ENCODE measurements at regions not wholly inside any gene's neighbourhood (a gene's known extent, or its start where the extent isn't known, plus 50 kb on each side); places are given as distances from the start of the nearest gene placed in this dataset.
"Not testable (repeated sequence)": the region's sequence is repeated elsewhere in the genome, so short reads cannot be mapped to it uniquely, and the experiment has no call there.

GRCh38 chr9:119873877-119874276, 504.6 kb upstream of the BRINP1 start:
- H3K27ac ChIP-seq, result no peak overlapping the region
- TF ChIP-seq ZFX (IDR thresholded peaks at IDR 0.05), result no peak
- TF ChIP-seq, protein P1, sequence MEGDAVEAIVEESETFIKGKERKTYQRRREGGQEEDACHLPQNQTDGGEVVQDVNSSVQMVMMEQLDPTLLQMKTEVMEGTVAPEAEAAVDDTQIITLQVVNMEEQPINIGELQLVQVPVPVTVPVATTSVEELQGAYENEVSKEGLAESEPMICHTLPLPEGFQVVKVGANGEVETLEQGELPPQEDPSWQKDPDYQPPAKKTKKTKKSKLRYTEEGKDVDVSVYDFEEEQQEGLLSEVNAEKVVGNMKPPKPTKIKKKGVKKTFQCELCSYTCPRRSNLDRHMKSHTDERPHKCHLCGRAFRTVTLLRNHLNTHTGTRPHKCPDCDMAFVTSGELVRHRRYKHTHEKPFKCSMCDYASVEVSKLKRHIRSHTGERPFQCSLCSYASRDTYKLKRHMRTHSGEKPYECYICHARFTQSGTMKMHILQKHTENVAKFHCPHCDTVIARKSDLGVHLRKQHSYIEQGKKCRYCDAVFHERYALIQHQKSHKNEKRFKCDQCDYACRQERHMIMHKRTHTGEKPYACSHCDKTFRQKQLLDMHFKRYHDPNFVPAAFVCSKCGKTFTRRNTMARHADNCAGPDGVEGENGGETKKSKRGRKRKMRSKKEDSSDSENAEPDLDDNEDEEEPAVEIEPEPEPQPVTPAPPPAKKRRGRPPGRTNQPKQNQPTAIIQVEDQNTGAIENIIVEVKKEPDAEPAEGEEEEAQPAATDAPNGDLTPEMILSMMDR (conservative IDR thresholded peaks at IDR 0.05), result no peak

DNA sequence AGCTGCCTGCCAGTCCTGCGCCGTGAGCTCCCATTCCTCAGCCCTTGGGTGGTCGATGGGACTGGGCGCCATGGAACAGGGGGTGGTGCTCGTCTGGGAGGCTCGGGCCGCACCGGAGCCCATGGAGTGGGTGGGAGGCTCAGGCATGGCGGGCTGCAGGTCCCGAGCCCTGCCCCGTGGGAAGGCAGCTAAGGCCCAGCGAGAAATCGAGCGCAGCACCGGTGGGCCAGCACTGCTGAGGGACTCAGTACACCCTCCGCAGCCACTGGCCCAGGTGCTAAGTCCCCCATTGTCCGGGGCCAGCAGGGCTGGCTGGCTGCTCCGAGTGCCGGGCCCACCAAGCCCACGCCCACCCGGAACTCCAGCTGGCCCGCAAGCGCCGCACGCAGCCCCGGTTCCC, 501.0 kb upstream of the BRINP1 start:
- not testable (repeated sequence) for H3K27ac ChIP-seq

- TF ChIP-seq ZFX (IDR thresholded peaks at IDR 0.05), result no peak
- TF ChIP-seq, protein P1 (conservative IDR thresholded peaks at IDR 0.05), result no peak
- H3K27ac ChIP-seq, result peak overlapping the region; percentile 51
Measured at GRCh38 chr9:119868694-119869093, 499.5 kb upstream of the BRINP1 start.

DNA sequence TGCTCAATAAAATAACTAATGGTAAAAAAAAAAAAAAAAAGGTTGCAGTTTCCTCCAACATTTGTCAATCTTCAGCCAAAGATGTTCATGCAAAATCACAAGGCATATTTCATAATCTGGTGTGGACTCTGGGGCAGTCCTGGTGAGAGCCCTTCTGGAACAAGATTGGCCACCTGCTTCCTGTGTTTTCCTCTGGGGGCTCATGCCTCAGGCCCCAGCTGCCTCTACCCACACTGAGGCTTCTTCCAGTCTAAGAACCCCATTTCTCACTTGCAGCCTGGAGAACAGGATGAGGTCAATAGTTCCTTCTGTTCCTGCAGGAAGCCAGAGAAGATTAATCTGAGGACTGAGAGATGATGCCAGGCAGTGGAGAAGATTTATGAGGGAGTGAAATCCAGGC, 492.6 kb upstream of the BRINP1 start:
- TF ChIP-seq, protein P1 (conservative IDR thresholded peaks at IDR 0.05), result no peak
- TF ChIP-seq ZFX (IDR thresholded peaks at IDR 0.05), result no peak
- peak overlapping the region; percentile 35; the same call in 1 of the 2 replicates for H3K27ac ChIP-seq

DNA sequence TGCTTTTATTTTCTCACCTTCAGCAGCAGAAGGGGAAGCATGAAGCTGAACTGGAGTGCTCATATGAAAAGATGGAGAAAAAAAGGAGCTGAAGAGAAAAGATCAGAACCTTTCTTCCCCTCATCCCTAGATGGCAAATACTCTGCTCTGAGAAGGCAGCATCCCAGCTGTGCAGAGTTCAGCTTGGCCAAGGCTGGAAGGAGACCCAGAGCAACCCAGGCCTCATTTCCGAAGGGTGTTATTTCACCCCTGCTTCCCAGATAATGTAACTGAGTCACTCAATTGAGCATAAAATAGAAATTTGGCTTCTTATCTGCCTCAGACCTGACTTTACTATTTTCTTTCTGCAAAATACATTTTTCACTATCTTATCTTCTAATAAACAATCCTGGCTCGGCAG, 489.9 kb upstream of the BRINP1 start:
- no peak overlapping the region for H3K27ac ChIP-seq

GRCh38 chr9:119853126-119853525, 483.9 kb upstream of the BRINP1 start:
- TF ChIP-seq, protein P1 (conservative IDR thresholded peaks at IDR 0.05), result no peak
- TF ChIP-seq ZFX (IDR thresholded peaks at IDR 0.05), result no peak
- H3K27ac ChIP-seq, result no peak overlapping the region

More for the DNA sequence above, 489.9 kb upstream of the BRINP1 start:
- no peak for TF ChIP-seq ZFX (IDR thresholded peaks at IDR 0.05)
- TF ChIP-seq, protein P1 (conservative IDR thresholded peaks at IDR 0.05), result no peak

GRCh38 chr9:119852390-119852789, 483.2 kb upstream of the BRINP1 start:
- no peak for TF ChIP-seq ZFX (IDR thresholded peaks at IDR 0.05)
- TF ChIP-seq, protein P1 (conservative IDR thresholded peaks at IDR 0.05), result no peak
- no peak overlapping the region for H3K27ac ChIP-seq

DNA sequence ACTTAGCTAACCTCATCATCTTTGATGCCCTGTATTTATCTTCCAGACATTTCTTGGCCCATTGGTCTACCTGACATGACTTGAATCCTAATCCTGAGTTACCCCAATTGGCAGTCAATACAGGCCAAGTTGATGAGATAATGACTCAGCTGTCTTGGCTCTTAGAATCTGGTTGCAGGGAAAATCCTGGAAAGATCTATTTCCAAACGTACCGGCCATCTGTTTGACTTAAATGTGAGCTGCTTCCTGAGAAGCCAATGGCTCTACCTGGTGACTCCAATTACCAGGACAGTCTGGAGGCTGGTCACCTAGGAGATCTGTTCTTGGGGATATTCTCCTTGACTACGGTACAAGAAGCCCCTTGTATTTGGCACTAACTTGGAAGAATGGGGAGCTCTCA, 475.2 kb upstream of the BRINP1 start:
- TF ChIP-seq, protein P1 (conservative IDR thresholded peaks at IDR 0.05), result no peak
- TF ChIP-seq ZFX (IDR thresholded peaks at IDR 0.05), result no peak

More for the DNA sequence above, 475.2 kb upstream of the BRINP1 start:
- H3K27ac ChIP-seq, result no peak overlapping the region
